HEK293T (cell line): ENCODE measurements at regions not wholly inside any gene's neighbourhood (a gene's known extent, or its start where the extent isn't known, plus 50 kb on each side); places are given as distances from the start of the nearest gene placed in this dataset.

Experiments
- ELF4 ChIP-seq: fragments of 450-650 bp; IDR thresholded peaks from 2 replicates; pipeline ENCODE4 v1.6.1; 2017; ENCODE audit warnings: antibody characterized with exemption
- FOXA1 ChIP-seq: fragments of 450-650 bp; IDR thresholded peaks from 2 replicates; pipeline ENCODE4 v1.6.1; 2016; ENCODE audit warnings: mild to moderate bottlenecking
- FOXM1 ChIP-seq: fragments of 450-650 bp; IDR thresholded peaks from 2 replicates; pipeline ENCODE4 v1.6.1; 2017; ENCODE audit warnings: mild to moderate bottlenecking, borderline replicate concordance
- HDGF ChIP-seq: fragments of 450-650 bp; IDR thresholded peaks from 2 replicates; pipeline ENCODE4 v1.6.1; 2017; ENCODE audit warnings: antibody characterized with exemption, borderline replicate concordance
- L3MBTL2 ChIP-seq: fragments of 450-650 bp; conservative IDR thresholded peaks from 2 replicates; pipeline ENCODE4 v1.6.1; 2016; ENCODE audit warnings: mild to moderate bottlenecking
- NFRKB ChIP-seq: fragments of 450-650 bp; IDR thresholded peaks from 2 replicates; pipeline ENCODE4 v1.6.1; 2016; ENCODE audit warnings: mild to moderate bottlenecking, moderate library complexity
- SUZ12 ChIP-seq: fragments of 450-650 bp; IDR thresholded peaks from 2 replicates; pipeline ENCODE4 v1.6.1; 2016; ENCODE audit warnings: mild to moderate bottlenecking

DNA sequence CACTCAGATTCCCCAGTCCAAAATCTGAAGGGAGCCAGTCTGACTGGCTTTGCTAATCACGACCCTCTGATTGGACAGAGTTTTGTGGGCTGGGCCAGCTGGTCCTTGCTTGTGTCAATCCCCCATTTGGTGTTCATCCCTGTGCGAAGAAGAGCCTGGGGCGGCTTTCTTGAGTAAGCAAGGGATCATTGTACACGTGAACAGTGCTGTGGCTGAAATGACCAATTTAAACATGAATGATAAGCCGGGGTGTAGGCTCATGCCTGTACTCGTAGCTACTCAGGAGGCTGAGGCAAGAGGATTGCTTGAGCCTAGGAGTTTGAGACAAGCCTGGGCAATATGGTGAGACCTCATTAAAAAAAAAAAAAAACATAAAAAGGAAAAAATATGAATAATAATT, 379.1 kb downstream of the RAPGEF2 start:
- no peak for TF ChIP-seq HDGF
- TF ChIP-seq SUZ12: no peak
- TF ChIP-seq L3MBTL2: no peak
- TF ChIP-seq FOXM1: no peak
- TF ChIP-seq FOXA1: no peak
- TF ChIP-seq ELF4: no peak
- no peak for TF ChIP-seq NFRKB
